ENCODE measurements at regions not wholly inside any gene's neighbourhood (a gene's known extent, or its start where the extent isn't known, plus 50 kb on each side); places are given as distances from the start of the nearest gene placed in this dataset.

DNA sequence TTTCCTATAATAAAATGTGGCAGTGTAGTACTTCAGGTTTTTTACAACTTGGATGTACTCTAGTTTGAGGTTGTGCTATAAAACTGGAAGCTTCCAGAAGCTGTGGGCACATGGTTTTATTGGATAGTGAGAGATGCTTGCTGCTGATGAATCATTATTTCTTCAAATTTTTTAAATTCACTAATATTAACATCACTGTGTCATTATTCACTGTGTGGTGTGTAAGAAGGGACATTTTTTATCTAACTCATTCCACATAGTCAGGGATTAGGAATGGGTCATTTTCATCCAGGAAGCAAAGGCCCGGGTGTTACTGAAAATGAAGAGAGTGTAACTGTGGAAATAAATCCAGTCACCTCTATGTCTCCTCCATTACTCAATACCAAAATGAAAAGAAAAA is 421.0 kb downstream of the TENT5A start:
- Mint-ChIP-seq H3K4me3 (no peak overlapping the region; the same call in 1 of the 2 replicates), H3K9me3 (peaks cover 3% of the 10 kb centered on the region), H3K27ac (peak overlapping the region; percentile 53), H3K27me3 (ENCODE audit: insufficient read depth) (no peaks in the 10 kb centered on the region), H3K4me1 (ENCODE audit: low read depth) (peaks cover 20% of the 10 kb centered on the region), H3K36me3 (ENCODE audit: low read depth) (peaks cover 2% of the 10 kb centered on the region)
- TF ChIP-seq CTCF (IDR thresholded peaks at IDR 0.05), result no peak
- peak; percentile 90 for DNase-seq

GRCh38 chr6:81328700-81329099 is 423.8 kb downstream of the TENT5A start:
- DNase-seq, result no peak
- TF ChIP-seq CTCF (IDR thresholded peaks at IDR 0.05), result no peak
- no peaks in the 10 kb centered on the region for H3K36me3 Mint-ChIP-seq (ENCODE audit: low read depth)
- no peaks in the 10 kb centered on the region for H3K27me3 Mint-ChIP-seq (ENCODE audit: insufficient read depth)
- H3K4me1 Mint-ChIP-seq (ENCODE audit: low read depth), result peaks cover 20% of the 10 kb centered on the region
- no peak overlapping the region for H3K4me3 Mint-ChIP-seq
- no peaks in the 10 kb centered on the region for H3K9me3 Mint-ChIP-seq
- H3K27ac Mint-ChIP-seq, result no peak overlapping the region

GRCh38 chr6:81326881-81327561 is 425.5 kb downstream of the TENT5A start:
- no peak for TF ChIP-seq CTCF (IDR thresholded peaks at IDR 0.05)
- no peaks in the 10 kb centered on the region for H3K36me3 Mint-ChIP-seq (ENCODE audit: low read depth)
- H3K4me3 Mint-ChIP-seq, result no peak overlapping the region
- H3K27ac Mint-ChIP-seq, result peak overlapping the region; percentile 61; the same call in 1 of the 2 replicates
- no peaks in the 10 kb centered on the region for H3K9me3 Mint-ChIP-seq
- peaks cover 18% of the 10 kb centered on the region for H3K4me1 Mint-ChIP-seq (ENCODE audit: low read depth)
- no peak for DNase-seq
- no peaks in the 10 kb centered on the region for H3K27me3 Mint-ChIP-seq (ENCODE audit: insufficient read depth)

- H3K36me3 Mint-ChIP-seq (ENCODE audit: low read depth), result peaks cover 9% of the 10 kb centered on the region
- no peaks in the 10 kb centered on the region for H3K27me3 Mint-ChIP-seq (ENCODE audit: insufficient read depth)
- no peak for DNase-seq
- peaks cover 17% of the 10 kb centered on the region for H3K4me1 Mint-ChIP-seq (ENCODE audit: low read depth)
- no peak overlapping the region for H3K27ac Mint-ChIP-seq
- H3K9me3 Mint-ChIP-seq, result peaks cover 8% of the 10 kb centered on the region; the same call in 1 of the 2 replicates
- no peak overlapping the region for H3K4me3 Mint-ChIP-seq
- no peak for TF ChIP-seq CTCF (IDR thresholded peaks at IDR 0.05)
Observed at GRCh38 chr6:81309811-81310210, 442.7 kb downstream of the TENT5A start.

- peaks cover 6% of the 10 kb centered on the region; the same call in 1 of the 2 replicates for H3K9me3 Mint-ChIP-seq
Observed at GRCh38 chr6:81308577-81309279, 443.8 kb downstream of the TENT5A start.

More at GRCh38 chr6:81308577-81309279, 443.8 kb downstream of the TENT5A start:
- H3K36me3 Mint-ChIP-seq (ENCODE audit: low read depth), result peaks cover 6% of the 10 kb centered on the region
- H3K4me3 Mint-ChIP-seq, result no peak overlapping the region
- H3K27me3 Mint-ChIP-seq (ENCODE audit: insufficient read depth), result no peaks in the 10 kb centered on the region
- peaks cover 24% of the 10 kb centered on the region for H3K4me1 Mint-ChIP-seq (ENCODE audit: low read depth)
- DNase-seq, result no peak
- TF ChIP-seq CTCF (IDR thresholded peaks at IDR 0.05), result no peak
- no peak overlapping the region for H3K27ac Mint-ChIP-seq
